Caco-2 (cell line): ENCODE measurements at regions not wholly inside any gene's neighbourhood (a gene's known extent, or its start where the extent isn't known, plus 50 kb on each side); places are given as distances from the start of the nearest gene placed in this dataset.

ENCODE experiments used
- BruUV-seq: library from RNA; stranded (reverse); fragments of 400-500 nt; replicated peaks from 2 replicates; lab custom pipeline; 2021; lab: Mats Ljungman, UMichigan
- CTCF ChIA-PET: fragments of 300-600 bp; sonication (Branson Sonifier 250); formaldehyde crosslinking; loops from one replicate; lab custom pipeline; 2022; ENCODE audit warnings: antibody characterized with exemption; lab: Charles Lee
- POLR2A ChIA-PET: fragments of 300-600 bp; sonication (Branson Sonifier 250); formaldehyde crosslinking; loops from one replicate; lab custom pipeline; 2022; ENCODE audit warnings: antibody characterized with exemption; lab: Charles Lee
- DNase-seq, 2 experiments: peaks; one replicate each; pipeline versions ENCODE4 v3.0.0 to v3.0.0-alpha.2; 2020 to 2022
- H3K27me3 ChIP-seq: replicated peaks from 2 replicates; pipeline ENCODE4 v1.6.0; 2011; ENCODE audit warnings: low read length; ENCODE audit not compliant: control insufficient read depth, insufficient read depth
- H3K36me3 ChIP-seq: 2 replicates; pipeline ENCODE4 v1.5.1; 2011; ENCODE audit warnings: low read length; ENCODE audit not compliant: control insufficient read depth, insufficient read depth
- H3K4me1 ChIP-seq: fragments of 250-450 bp; sonication (Bioruptor Pico); 2 replicates; pipeline ENCODE4 v1.5.1; 2020; ENCODE audit warnings: mild to moderate bottlenecking
- H3K4me3 ChIP-seq: 2 replicates; pipeline ENCODE4 v1.5.1; 2011; ENCODE audit warnings: low read depth, mild to moderate bottlenecking, control low read depth, low read length
- H3K9me3 ChIP-seq: fragments of 250-450 bp; sonication (Bioruptor Pico); 2 replicates; pipeline ENCODE4 v1.5.1; 2020; ENCODE audit warnings: mild to moderate bottlenecking, moderate library complexity
- H3K27ac Mint-ChIP-seq: one replicate; pipeline ENCODE4 v1.8.0; 2022; ENCODE audit warnings: mixed read lengths; ENCODE audit not compliant: unreplicated experiment
- H3K27me3 Mint-ChIP-seq: one replicate; pipeline ENCODE4 v1.8.0; 2022; ENCODE audit warnings: mixed read lengths; ENCODE audit not compliant: insufficient read depth, unreplicated experiment
- H3K36me3 Mint-ChIP-seq: one replicate; pipeline ENCODE4 v1.8.0; 2022; ENCODE audit warnings: mild to moderate bottlenecking, mixed read lengths; ENCODE audit not compliant: insufficient read depth, unreplicated experiment
- H3K4me1 Mint-ChIP-seq: one replicate; pipeline ENCODE4 v1.8.0; 2022; ENCODE audit warnings: low read depth, mixed read lengths; ENCODE audit not compliant: unreplicated experiment
- H3K4me3 Mint-ChIP-seq: one replicate; pipeline ENCODE4 v1.8.0; 2022; ENCODE audit warnings: mild to moderate bottlenecking, moderate library complexity, mixed read lengths; ENCODE audit not compliant: unreplicated experiment
- H3K9me3 Mint-ChIP-seq: one replicate; pipeline ENCODE4 v1.8.0; 2022; ENCODE audit warnings: mixed read lengths; ENCODE audit not compliant: unreplicated experiment
- CTCF ChIP-seq, 2 experiments: fragments of 200-600 bp in 1 of 2; IDR thresholded peaks; 1 replicate in 1 of 2; 2 replicates in 1 of 2; pipeline versions ENCODE4 v1.5.1 to v1.8.0; 2011 to 2022; ENCODE audit warnings: antibody characterized with exemption in 1 of 2, control low read depth in 1 of 2, inconsistent platforms in 1 of 2, low read depth in 1 of 2, low read length in 1 of 2, mild to moderate bottlenecking in 1 of 2, moderate library complexity in 1 of 2; ENCODE audit not compliant: insufficient read depth in 1 of 2, severe bottlenecking in 1 of 2, unreplicated experiment in 1 of 2
- intact Hi-C: fragments of 100-400 bp; cut with micrococcal nuclease; formaldehyde crosslinking; loops from one replicate; pipeline ENCODE4 v1.10.0; 2022; ENCODE audit not compliant: unreplicated experiment

GRCh38 chr14:61103541-61104339 lies 122.7 kb downstream of the SLC38A6 start:
- CTCF ChIA-PET = no interaction called here
- intact Hi-C loops = no loop called here
- no TSS peak for BruUV-seq

GRCh38 chr14:61102549-61103466 lies 121.8 kb downstream of the SLC38A6 start:
- H3K36me3 Mint-ChIP-seq = no peaks in the 10 kb centered on the region
- H3K4me3 ChIP-seq = no peak overlapping the region
- CTCF ChIA-PET = no interaction called here

More at GRCh38 chr14:61103541-61104339, 122.7 kb downstream of the SLC38A6 start:
- Mint-ChIP-seq H3K4me1 (no peaks in the 10 kb centered on the region), H3K4me3 (no peak overlapping the region), H3K9me3 (no peaks in the 10 kb centered on the region), H3K27ac (peak overlapping the region; percentile 53), H3K27me3 (no peaks in the 10 kb centered on the region), H3K36me3 (no peaks in the 10 kb centered on the region)
- H3K9me3 ChIP-seq = no peaks in the 10 kb centered on the region
- H3K27me3 ChIP-seq = no peaks in the 10 kb centered on the region
- peak; percentile 29 to 48 for DNase-seq
- peaks cover 17% of the 10 kb centered on the region for H3K4me1 ChIP-seq
- POLR2A ChIA-PET = no interaction called here
- TF ChIP-seq CTCF (IDR thresholded peaks at IDR 0.05; ENCODE audit: insufficient read depth in 1 of 2, low read depth in 1 of 2, low read length in 1 of 2, severe bottlenecking in 1 of 2, unreplicated experiment in 1 of 2) = no peak
- no peaks in the 10 kb centered on the region for H3K36me3 ChIP-seq
- H3K4me3 ChIP-seq = no peak overlapping the region

More at GRCh38 chr14:61102549-61103466, 121.8 kb downstream of the SLC38A6 start:
- POLR2A ChIA-PET = no interaction called here
- Mint-ChIP-seq H3K9me3 (no peaks in the 10 kb centered on the region), H3K4me3 (no peak overlapping the region), H3K27me3 (no peaks in the 10 kb centered on the region), H3K27ac (no peak overlapping the region), H3K4me1 (no peaks in the 10 kb centered on the region)
- intact Hi-C loops = no loop called here
- no peaks in the 10 kb centered on the region for H3K36me3 ChIP-seq
- no TSS peak for BruUV-seq
- H3K9me3 ChIP-seq = no peaks in the 10 kb centered on the region
- peaks cover 17% of the 10 kb centered on the region for H3K4me1 ChIP-seq
- TF ChIP-seq CTCF (IDR thresholded peaks at IDR 0.05; ENCODE audit: insufficient read depth in 1 of 2, low read depth in 1 of 2, low read length in 1 of 2, severe bottlenecking in 1 of 2, unreplicated experiment in 1 of 2) = no peak
- no peaks in the 10 kb centered on the region for H3K27me3 ChIP-seq
- DNase-seq = no peak
